K562 (cell line): ENCODE measurements at regions not wholly inside any gene's neighbourhood (a gene's known extent, or its start where the extent isn't known, plus 50 kb on each side); places are given as distances from the start of the nearest gene placed in this dataset.
"Not testable (repeated sequence)": the region's sequence is repeated elsewhere in the genome, so short reads cannot be mapped to it uniquely, and the experiment has no call there.

Source experiments
- ATAC-seq: fragments of 200-7000 bp; cut with Tn5 transposase; 3 replicates; pipeline ENCODE4 v1.9.1; 2020; ENCODE audit warnings: moderate library complexity
- BruUV-seq: library from RNA; stranded (reverse); fragments of 400-500 nt; replicated peaks from 2 replicates; lab custom pipeline; 2021; lab: Mats Ljungman, UMichigan
- CTCF ChIA-PET: fragments of 300-600 bp; formaldehyde crosslinking; extraction: SDS; loops from one replicate; lab custom pipeline; 2021; ENCODE audit warnings: low intra/inter-chr PET ratio; lab: Yijun Ruan, JAX
- POLR2A ChIA-PET: fragments of 300-600, 350-650 bp; sonication (Branson Sonifier 250); formaldehyde crosslinking; extraction: SDS; loops from one replicate; lab custom pipeline; 2021; ENCODE audit warnings: antibody characterized with exemption, inconsistent platforms; lab: Yijun Ruan, JAX
- DNase-seq, 4 experiments: peaks; one replicate each; pipeline versions ENCODE4 v3.0.0 to v3.0.0-alpha.2; 2011 to 2018; ENCODE audit warnings: low spot score in 3 of 4, mixed read lengths in 3 of 4; ENCODE audit errors: extremely low read depth in 1 of 4
- FAIRE-seq: peaks from 2 replicates; lab custom pipeline; 2011; peaks lifted over from hg19 to GRCh38; lab: Jason Lieb, UNC
- H2AFZ ChIP-seq: 2 replicates; pipeline ENCODE4 v1.6.0; 2011; ENCODE audit warnings: low read depth, low read length, control low read depth, inconsistent platforms
- H3K27ac ChIP-seq: fragments of 200-600 bp; 3 replicates; pipeline ENCODE4 v1.8.0; 2011; ENCODE audit warnings: low read depth, mild to moderate bottlenecking, control low read depth, inconsistent platforms, low read length, moderate library complexity, mixed read lengths; ENCODE audit errors: extremely low read depth
- H3K27me3 ChIP-seq, 2 experiments: fragments of 300-600 bp in 1 of 2; 2 replicates in 1 of 2; 3 replicates in 1 of 2; pipeline versions ENCODE4 v1.6.0 to v1.8.0; 2011; ENCODE audit warnings: inconsistent platforms in 2 of 2, low read length in 2 of 2, mild to moderate bottlenecking in 1 of 2, mixed read lengths in 1 of 2, moderate library complexity in 1 of 2; ENCODE audit not compliant: control insufficient read depth in 2 of 2, insufficient read depth in 2 of 2
- H3K36me3 ChIP-seq: fragments of 300-600 bp; 3 replicates; pipeline ENCODE4 v1.8.0; 2011; ENCODE audit warnings: mild to moderate bottlenecking, low read length, inconsistent platforms; ENCODE audit not compliant: control insufficient read depth, insufficient read depth
- H3K4me1 ChIP-seq, 2 experiments: fragments of 200-600 bp in 1 of 2; replicated peaks in 1 of 2; 2 replicates in 1 of 2; 3 replicates in 1 of 2; pipeline versions ENCODE4 v1.5.1 to v1.8.0; 2011; ENCODE audit warnings: inconsistent platforms in 2 of 2, low read length in 2 of 2, mild to moderate bottlenecking in 1 of 2, mixed read lengths in 1 of 2, moderate library complexity in 1 of 2; ENCODE audit not compliant: control insufficient read depth in 2 of 2, insufficient read depth in 2 of 2
- H3K4me2 ChIP-seq: 2 replicates; pipeline ENCODE4 v1.6.1; 2011; ENCODE audit warnings: low read length, control low read depth, inconsistent platforms, mixed read lengths; ENCODE audit not compliant: insufficient read depth
- H3K4me3 ChIP-seq: fragments of 200-600 bp; sonication (generic), shearing (Covaris generic); 2 replicates; pipeline ENCODE4 v1.5.1; 2016; ENCODE audit warnings: control low read depth, inconsistent platforms
- H3K79me2 ChIP-seq: fragments of 200-600 bp; 3 replicates; pipeline ENCODE4 v1.8.0; 2011; ENCODE audit warnings: low read length, inconsistent platforms; ENCODE audit not compliant: control insufficient read depth, insufficient read depth
- H3K9ac ChIP-seq, 2 experiments: 2 replicates each; pipeline versions ENCODE4 v1.6.0 to v1.6.1; 2011; ENCODE audit warnings: low read depth in 2 of 2, low read length in 2 of 2, control low read depth in 1 of 2, inconsistent platforms in 1 of 2, mild to moderate bottlenecking in 1 of 2, mixed read lengths in 1 of 2; ENCODE audit not compliant: insufficient read depth in 1 of 2
- H3K9me1 ChIP-seq: one replicate; pipeline ENCODE4 v1.6.0; 2011; ENCODE audit warnings: inconsistent platforms, mild to moderate bottlenecking, low read length, moderate library complexity; ENCODE audit not compliant: control insufficient read depth, insufficient read depth
- H3K9me3 ChIP-seq: replicated peaks from 2 replicates; pipeline ENCODE4 v1.5.1; 2011; ENCODE audit warnings: low read depth, low read length, inconsistent platforms; ENCODE audit not compliant: control insufficient read depth, insufficient read depth
- H4K20me1 ChIP-seq: replicated peaks from 2 replicates; pipeline ENCODE4 v1.6.1; 2011; ENCODE audit warnings: low read length, inconsistent platforms, mixed read lengths; ENCODE audit not compliant: control insufficient read depth, insufficient read depth
- CTBP1 ChIP-seq: fragments of 450-650 bp; IDR thresholded peaks from 2 replicates; pipeline ENCODE4 v1.6.1; 2016; ENCODE audit warnings: borderline replicate concordance
- ZHX1 ChIP-seq: fragments of 150-350 bp; conservative IDR thresholded peaks from 2 replicates; pipeline ENCODE4 v1.6.1; 2014; ENCODE audit warnings: low read length
- WGBS: fragments of 100-300 bp; shearing (Covaris generic); methylation state at CpG from one replicate; pipeline ENCODE4 v1.1.6; 2016; ENCODE audit warnings: low coverage, mixed read lengths; ENCODE audit not compliant: insufficient coverage; ENCODE audit errors: missing lambda C conversion rate; 5-methylcytosine and 5-hydroxymethylcytosine counted together
- in situ Hi-C: fragments of 300-500 bp; cut with MboI; formaldehyde crosslinking; loops from 4 replicates; pipeline ENCODE4 v1.15.0; 2018; ENCODE audit warnings: inconsistent platforms, mixed read lengths
- intact Hi-C: fragments of 100-400 bp; cut with micrococcal nuclease; formaldehyde crosslinking; loops from 2 replicates; pipeline ENCODE4 v1.14.2; 2022

GRCh38 chr3:74134831-74135230 lies 479.6 kb downstream of the CNTN3 start:
- no peak overlapping the region for H3K4me2 ChIP-seq
- H2AFZ ChIP-seq, result no peak overlapping the region
- H4K20me1 ChIP-seq, result no peaks in the 10 kb centered on the region
- no peaks in the 10 kb centered on the region for H3K27me3 ChIP-seq
- intact Hi-C loops (no loop called here), in situ Hi-C loops (no loop called here)
- H3K4me1 ChIP-seq, result no peaks in the 10 kb centered on the region
- no TSS peak for BruUV-seq
- FAIRE-seq (no peak), DNase-seq (no peak), ATAC-seq (no peak)
- H3K36me3 ChIP-seq, result no peaks in the 10 kb centered on the region
- no peaks in the 10 kb centered on the region for H3K9me3 ChIP-seq
- WGBS, result 0% methylated on average over 2 of the region's 2 CpGs
- no peak overlapping the region for H3K27ac ChIP-seq
- ChIA-PET POLR2A (interaction anchor here (0.6 kb wide), 1 partner anchor 353 kb away, joined by 3 read pairs; no protein-coding TSS in a partner anchor), CTCF (no interaction called here)
- H3K79me2 ChIP-seq, result no peaks in the 10 kb centered on the region
- no peak for TF ChIP-seq CTBP1
- no peak for TF ChIP-seq ZHX1
- H3K9ac ChIP-seq, result no peak overlapping the region
- H3K4me3 ChIP-seq, result no peak overlapping the region
- H3K9me1 ChIP-seq, result no peaks in the 10 kb centered on the region

GRCh38 chr3:74131546-74132328 lies 482.7 kb downstream of the CNTN3 start:
- CTCF ChIA-PET, H4K20me1 ChIP-seq, H3K36me3 ChIP-seq, H2AFZ ChIP-seq, H3K27me3 ChIP-seq, BruUV-seq, H3K4me2 ChIP-seq, H3K4me1 ChIP-seq, intact Hi-C loops, H3K79me2 ChIP-seq, POLR2A ChIA-PET, H3K4me3 ChIP-seq, in situ Hi-C loops, H3K27ac ChIP-seq, FAIRE-seq, H3K9me3 ChIP-seq, ATAC-seq, DNase-seq, H3K9ac ChIP-seq, H3K9me1 ChIP-seq: not testable (repeated sequence)
- WGBS, result 0% methylated on average over 3 of the region's 6 CpGs
